SK-N-MC (cell line): ENCODE measurements at regions not wholly inside any gene's neighbourhood (a gene's known extent, or its start where the extent isn't known, plus 50 kb on each side); places are given as distances from the start of the nearest gene placed in this dataset.

ENCODE experiments used
- EZH2 ChIP-seq: fragments of 200-600 bp; sonication (generic); IDR thresholded peaks from one replicate; pipeline ENCODE4 v1.6.1; 2017; ENCODE audit warnings: antibody characterized with exemption
- FOXP2 ChIP-seq: optimal IDR thresholded peaks from 2 replicates; pipeline ENCODE3; 2011; ENCODE audit warnings: mild to moderate bottlenecking, moderate library complexity; ENCODE audit not compliant: insufficient read depth; ENCODE audit errors: extremely low read length, control extremely low read depth
- POLR2AphosphoS5 ChIP-seq: IDR thresholded peaks from 2 replicates; pipeline ENCODE4 v1.6.1; 2012; ENCODE audit warnings: mild to moderate bottlenecking, low read depth, low read length, borderline replicate concordance

GRCh38 chr1:221192055-221192454, 312.8 kb downstream of the HLX start:
- TF ChIP-seq EZH2: no peak
- no peak for TF ChIP-seq FOXP2
- no peak for TF ChIP-seq POLR2AphosphoS5
